Panc1 (cell line): ENCODE measurements at regions not wholly inside any gene's neighbourhood (a gene's known extent, or its start where the extent isn't known, plus 50 kb on each side); places are given as distances from the start of the nearest gene placed in this dataset.

Source experiments
- ATAC-seq: fragments of 200-7000 bp; cut with Tn5 transposase; 2 replicates; pipeline ENCODE4 v1.9.1; 2020; ENCODE audit warnings: mild to moderate bottlenecking, moderate library complexity
- BruUV-seq: library from RNA; stranded (reverse); fragments of 400-500 nt; replicated peaks from 2 replicates; lab custom pipeline; 2021; lab: Mats Ljungman, UMichigan
- CTCF ChIA-PET: fragments of 300-600 bp; sonication (Branson Sonifier 250); formaldehyde crosslinking; loops from one replicate; lab custom pipeline; 2022; ENCODE audit warnings: antibody characterized with exemption; lab: Charles Lee
- POLR2A ChIA-PET: fragments of 300-600 bp; sonication (Branson Sonifier 250); formaldehyde crosslinking; loops from one replicate; lab custom pipeline; 2022; ENCODE audit warnings: antibody characterized with exemption; lab: Charles Lee
- DNase-seq: peaks from one replicate; pipeline ENCODE4 v3.0.0-alpha.2; 2010; ENCODE audit warnings: low read depth, low spot score
- H3K27ac ChIP-seq: 2 replicates; pipeline ENCODE4 v1.5.1; 2011; ENCODE audit warnings: mild to moderate bottlenecking, low read length, inconsistent platforms
- H3K27me3 ChIP-seq: fragments of 200-500 bp; sonication (Bioruptor generic); 2 replicates; pipeline ENCODE4 v1.6.0; 2014; ENCODE audit warnings: low read length, inconsistent platforms; ENCODE audit not compliant: control insufficient read depth, insufficient read depth
- H3K36me3 ChIP-seq: fragments of 200-500 bp; sonication (Bioruptor generic); 2 replicates; pipeline ENCODE4 v1.5.1; 2014; ENCODE audit warnings: inconsistent platforms, mild to moderate bottlenecking, low read length, moderate library complexity; ENCODE audit not compliant: control insufficient read depth, insufficient read depth
- H3K4me1 ChIP-seq: 2 replicates; pipeline ENCODE4 v1.5.1; 2011; ENCODE audit warnings: inconsistent platforms, mild to moderate bottlenecking, low read length, moderate library complexity; ENCODE audit not compliant: control insufficient read depth, insufficient read depth
- H3K4me3 ChIP-seq, 2 experiments: 2 replicates each; pipeline ENCODE4 v1.5.1; 2011 to 2012; ENCODE audit warnings: low read depth in 2 of 2, low read length in 2 of 2, mild to moderate bottlenecking in 2 of 2, inconsistent platforms in 1 of 2, moderate library complexity in 1 of 2
- H3K9me3 ChIP-seq: fragments of 200-500 bp; sonication (Bioruptor generic); 2 replicates; pipeline ENCODE4 v1.5.1; 2014; ENCODE audit warnings: low read depth, mild to moderate bottlenecking, inconsistent platforms, low read length, moderate library complexity; ENCODE audit not compliant: control insufficient read depth, insufficient read depth
- POLR2AphosphoS5 ChIP-seq: IDR thresholded peaks from 2 replicates; pipeline ENCODE4 v1.6.1; 2012; ENCODE audit warnings: mild to moderate bottlenecking, low read depth, low read length, moderate library complexity
- SIN3A ChIP-seq: IDR thresholded peaks from 2 replicates; pipeline ENCODE4 v1.6.1; 2012; ENCODE audit warnings: low read depth, mild to moderate bottlenecking, low read length, moderate library complexity, borderline replicate concordance; ENCODE audit not compliant: insufficient read depth
- TCF7L2 ChIP-seq: IDR thresholded peaks from 2 replicates; pipeline ENCODE4 v1.6.1; 2011; ENCODE audit warnings: mild to moderate bottlenecking, low read depth, low read length, inconsistent platforms
- in situ Hi-C: cut with HindIII; loops from 2 replicates; pipeline ENCODE4 v1.10.0; 2016; ENCODE audit warnings: low sequenced_read_pairs, low pct_unique_long_range_greater_than_20kb
- intact Hi-C: fragments of 100-400 bp; cut with micrococcal nuclease; formaldehyde crosslinking; loops from one replicate; pipeline ENCODE4 v1.10.0; 2022; ENCODE audit not compliant: unreplicated experiment
- TF ChIP-seq, protein P1 (sequence below), 2 experiments: IDR thresholded peaks; 2 replicates each; pipeline ENCODE4 v1.6.1; 2011 to 2012; ENCODE audit warnings: low read depth in 2 of 2, control low read depth in 1 of 2, low read length in 1 of 2, mild to moderate bottlenecking in 1 of 2, moderate library complexity in 1 of 2; ENCODE audit not compliant: insufficient read depth in 1 of 2
- TF ChIP-seq, protein P2 (sequence below): fragments of 450-650 bp; IDR thresholded peaks from 2 replicates; pipeline ENCODE4 v1.5.1; 2017; ENCODE audit warnings: mild to moderate bottlenecking

DNA sequence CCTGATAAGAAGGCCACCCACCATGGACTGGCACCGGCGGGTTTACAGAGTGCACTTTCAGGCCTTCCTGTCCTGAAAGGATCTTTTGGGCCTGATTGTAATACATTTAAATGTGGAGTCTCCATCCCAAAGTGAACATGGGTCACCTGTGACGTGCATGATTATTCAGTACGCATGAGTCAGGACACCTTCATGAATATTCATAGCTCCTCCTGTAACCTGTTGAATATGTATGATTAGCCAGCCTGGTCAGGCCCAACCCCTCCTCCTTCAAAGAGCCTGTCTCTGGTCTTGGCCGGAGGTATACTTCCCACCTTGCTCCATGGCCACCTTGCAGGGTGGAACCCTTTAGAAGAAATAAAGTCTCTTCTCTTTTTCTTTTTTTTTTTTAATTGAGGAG, 75.9 kb upstream of the NUP50 start:
- no TSS peak for BruUV-seq
- Histone ChIP-seq H3K36me3 (no peaks in the 10 kb centered on the region), H3K27me3 (no peaks in the 10 kb centered on the region), H3K4me3 (no peak overlapping the region), H3K9me3 (no peaks in the 10 kb centered on the region), H3K27ac (no peak overlapping the region), H3K4me1 (peaks cover 3% of the 10 kb centered on the region)
- POLR2A ChIA-PET = interaction anchor here (0.7 kb wide), 1 partner anchor 1139 kb away, joined by 7 read pairs; no protein-coding TSS in a partner anchor
- intact Hi-C loops = no loop called here
- DNase-seq (no peak), ATAC-seq (no peak)
- CTCF ChIA-PET = interaction anchor here (0.6 kb wide), 1 partner anchor 259 kb away, joined by 4 read pairs; no protein-coding TSS in a partner anchor
- in situ Hi-C loops = no loop called here
- TF ChIP-seq, protein P1, sequence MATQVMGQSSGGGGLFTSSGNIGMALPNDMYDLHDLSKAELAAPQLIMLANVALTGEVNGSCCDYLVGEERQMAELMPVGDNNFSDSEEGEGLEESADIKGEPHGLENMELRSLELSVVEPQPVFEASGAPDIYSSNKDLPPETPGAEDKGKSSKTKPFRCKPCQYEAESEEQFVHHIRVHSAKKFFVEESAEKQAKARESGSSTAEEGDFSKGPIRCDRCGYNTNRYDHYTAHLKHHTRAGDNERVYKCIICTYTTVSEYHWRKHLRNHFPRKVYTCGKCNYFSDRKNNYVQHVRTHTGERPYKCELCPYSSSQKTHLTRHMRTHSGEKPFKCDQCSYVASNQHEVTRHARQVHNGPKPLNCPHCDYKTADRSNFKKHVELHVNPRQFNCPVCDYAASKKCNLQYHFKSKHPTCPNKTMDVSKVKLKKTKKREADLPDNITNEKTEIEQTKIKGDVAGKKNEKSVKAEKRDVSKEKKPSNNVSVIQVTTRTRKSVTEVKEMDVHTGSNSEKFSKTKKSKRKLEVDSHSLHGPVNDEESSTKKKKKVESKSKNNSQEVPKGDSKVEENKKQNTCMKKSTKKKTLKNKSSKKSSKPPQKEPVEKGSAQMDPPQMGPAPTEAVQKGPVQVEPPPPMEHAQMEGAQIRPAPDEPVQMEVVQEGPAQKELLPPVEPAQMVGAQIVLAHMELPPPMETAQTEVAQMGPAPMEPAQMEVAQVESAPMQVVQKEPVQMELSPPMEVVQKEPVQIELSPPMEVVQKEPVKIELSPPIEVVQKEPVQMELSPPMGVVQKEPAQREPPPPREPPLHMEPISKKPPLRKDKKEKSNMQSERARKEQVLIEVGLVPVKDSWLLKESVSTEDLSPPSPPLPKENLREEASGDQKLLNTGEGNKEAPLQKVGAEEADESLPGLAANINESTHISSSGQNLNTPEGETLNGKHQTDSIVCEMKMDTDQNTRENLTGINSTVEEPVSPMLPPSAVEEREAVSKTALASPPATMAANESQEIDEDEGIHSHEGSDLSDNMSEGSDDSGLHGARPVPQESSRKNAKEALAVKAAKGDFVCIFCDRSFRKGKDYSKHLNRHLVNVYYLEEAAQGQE (IDR thresholded peaks at IDR 0.05; ENCODE audit: insufficient read depth in 1 of 2, low read depth in 2 of 2, low read length in 1 of 2) = no peak
- TF ChIP-seq TCF7L2 (no peak), SIN3A (no peak), POLR2AphosphoS5 (no peak)
- TF ChIP-seq, protein P2, sequence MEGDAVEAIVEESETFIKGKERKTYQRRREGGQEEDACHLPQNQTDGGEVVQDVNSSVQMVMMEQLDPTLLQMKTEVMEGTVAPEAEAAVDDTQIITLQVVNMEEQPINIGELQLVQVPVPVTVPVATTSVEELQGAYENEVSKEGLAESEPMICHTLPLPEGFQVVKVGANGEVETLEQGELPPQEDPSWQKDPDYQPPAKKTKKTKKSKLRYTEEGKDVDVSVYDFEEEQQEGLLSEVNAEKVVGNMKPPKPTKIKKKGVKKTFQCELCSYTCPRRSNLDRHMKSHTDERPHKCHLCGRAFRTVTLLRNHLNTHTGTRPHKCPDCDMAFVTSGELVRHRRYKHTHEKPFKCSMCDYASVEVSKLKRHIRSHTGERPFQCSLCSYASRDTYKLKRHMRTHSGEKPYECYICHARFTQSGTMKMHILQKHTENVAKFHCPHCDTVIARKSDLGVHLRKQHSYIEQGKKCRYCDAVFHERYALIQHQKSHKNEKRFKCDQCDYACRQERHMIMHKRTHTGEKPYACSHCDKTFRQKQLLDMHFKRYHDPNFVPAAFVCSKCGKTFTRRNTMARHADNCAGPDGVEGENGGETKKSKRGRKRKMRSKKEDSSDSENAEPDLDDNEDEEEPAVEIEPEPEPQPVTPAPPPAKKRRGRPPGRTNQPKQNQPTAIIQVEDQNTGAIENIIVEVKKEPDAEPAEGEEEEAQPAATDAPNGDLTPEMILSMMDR = no peak

DNA sequence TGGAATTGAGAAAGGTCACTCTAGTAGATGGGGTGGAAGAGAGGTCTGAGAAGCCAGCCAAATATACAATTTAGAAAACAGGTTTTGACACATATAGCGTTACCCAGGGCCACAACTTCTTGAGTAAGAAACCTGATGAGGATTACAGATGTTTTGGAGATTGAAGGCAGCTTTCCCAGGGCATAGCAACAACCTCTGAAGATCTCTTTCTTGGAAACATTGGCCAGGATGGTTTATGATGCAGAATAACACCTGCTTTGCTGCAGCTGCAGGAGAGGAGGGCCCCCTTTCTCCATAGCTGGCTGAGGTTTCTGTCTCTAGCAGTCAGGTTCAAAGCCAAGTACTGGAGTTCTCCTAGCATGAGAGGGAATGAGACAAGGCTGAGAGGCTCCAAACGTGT, 75.1 kb upstream of the NUP50 start:
- ATAC-seq (no peak), DNase-seq (no peak)
- BruUV-seq = no TSS peak
- intact Hi-C loops (no loop called here), in situ Hi-C loops (no loop called here)
- ChIA-PET CTCF (no interaction called here), POLR2A (no interaction called here)
- Histone ChIP-seq H3K27ac (no peak overlapping the region), H3K9me3 (no peaks in the 10 kb centered on the region), H3K27me3 (no peaks in the 10 kb centered on the region), H3K36me3 (no peaks in the 10 kb centered on the region), H3K4me3 (no peak overlapping the region), H3K4me1 (peaks cover 3% of the 10 kb centered on the region)
- TF ChIP-seq SIN3A (no peak), TCF7L2 (no peak), POLR2AphosphoS5 (no peak)
- TF ChIP-seq, protein P1 (IDR thresholded peaks at IDR 0.05; ENCODE audit: insufficient read depth in 1 of 2, low read depth in 2 of 2, low read length in 1 of 2) = no peak
- TF ChIP-seq, protein P2 = no peak
